DMS53 (cell line): ENCODE measurements at regions not wholly inside any gene's neighbourhood (a gene's known extent, or its start where the extent isn't known, plus 50 kb on each side); places are given as distances from the start of the nearest gene placed in this dataset.

ENCODE experiments used
- DNase-seq: peaks from one replicate; lab custom pipeline; 2025; lab: John Stamatoyannopoulos, UW

GRCh38 chr6:122524056-122524455 is 52.4 kb upstream of the SERINC1 start:
- DNase-seq = no peak

DNA sequence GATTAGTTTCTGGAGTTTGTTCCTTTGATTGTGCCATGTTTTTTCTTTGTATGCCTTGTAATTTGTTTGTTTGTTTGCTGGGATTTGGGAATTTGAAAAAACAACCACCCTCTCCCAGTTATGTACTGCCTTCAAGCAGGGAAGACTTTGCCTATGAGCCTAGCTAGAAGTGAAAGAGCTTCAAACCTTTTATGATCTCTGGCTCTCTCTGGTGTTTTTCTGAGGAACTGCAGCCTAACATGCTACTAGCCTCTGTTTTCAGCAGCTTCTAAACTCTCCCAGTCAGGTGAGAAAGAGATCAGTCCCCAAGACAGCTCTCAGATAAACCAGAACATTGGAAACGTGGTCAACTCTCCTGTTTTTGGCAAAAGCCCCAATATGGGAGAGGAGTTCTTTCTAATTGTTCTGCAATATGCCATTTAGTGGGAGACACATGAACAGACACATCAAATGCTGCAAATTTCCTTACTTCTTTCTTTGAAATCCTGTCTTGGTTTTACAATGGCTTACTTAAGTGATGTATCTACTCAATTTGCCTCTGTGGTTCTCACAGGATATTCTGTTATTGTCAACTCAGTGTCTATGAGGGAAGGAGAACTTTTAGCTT is 58.9 kb upstream of the SERINC1 start:
- DNase-seq = peak; percentile 84

GRCh38 chr6:122548281-122548680 is 61.9 kb upstream of the PKIB start:
- DNase-seq = peak; percentile 63

DNA sequence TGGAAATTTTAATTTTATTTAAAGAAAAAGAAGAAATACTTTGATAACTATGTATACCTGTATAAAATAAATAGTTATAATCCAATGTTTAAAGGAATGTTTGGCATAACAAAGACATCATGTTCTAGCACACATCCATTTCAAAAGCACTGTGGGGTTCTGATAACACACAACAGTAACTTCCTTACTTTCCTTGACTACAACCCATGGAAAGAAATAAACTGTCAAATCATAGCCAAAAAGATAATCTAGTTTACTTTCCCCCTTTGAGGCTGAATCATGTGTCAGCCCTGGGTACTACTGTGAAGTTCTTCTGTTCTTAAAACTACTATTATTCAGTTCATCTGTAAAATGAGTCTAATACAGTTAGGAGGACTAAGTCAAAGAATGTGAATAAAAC is 61.4 kb upstream of the PKIB start:
- no peak for DNase-seq

GRCh38 chr6:122553697-122554096 is 56.5 kb upstream of the PKIB start:
- peak; percentile 2 for DNase-seq

DNA sequence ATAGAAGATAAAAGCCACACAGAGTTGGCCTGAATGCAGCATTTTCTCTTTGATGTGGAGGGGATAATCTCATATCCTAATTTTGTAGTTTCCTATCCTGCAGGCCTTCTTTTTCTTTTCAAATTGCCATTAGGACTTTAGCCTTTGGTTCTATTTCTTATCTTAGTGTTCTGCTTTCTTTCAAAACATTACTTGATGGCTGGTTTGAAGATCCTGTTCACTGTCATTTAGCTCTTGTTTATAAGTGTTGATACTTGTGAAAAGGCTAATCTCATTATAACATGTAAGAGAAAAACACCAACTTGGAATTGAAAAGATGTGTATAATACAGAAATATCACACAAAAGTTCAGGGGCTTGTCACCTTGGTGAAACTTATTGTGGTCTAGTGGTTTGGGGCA is 54.6 kb upstream of the PKIB start:
- DNase-seq = no peak

DNA sequence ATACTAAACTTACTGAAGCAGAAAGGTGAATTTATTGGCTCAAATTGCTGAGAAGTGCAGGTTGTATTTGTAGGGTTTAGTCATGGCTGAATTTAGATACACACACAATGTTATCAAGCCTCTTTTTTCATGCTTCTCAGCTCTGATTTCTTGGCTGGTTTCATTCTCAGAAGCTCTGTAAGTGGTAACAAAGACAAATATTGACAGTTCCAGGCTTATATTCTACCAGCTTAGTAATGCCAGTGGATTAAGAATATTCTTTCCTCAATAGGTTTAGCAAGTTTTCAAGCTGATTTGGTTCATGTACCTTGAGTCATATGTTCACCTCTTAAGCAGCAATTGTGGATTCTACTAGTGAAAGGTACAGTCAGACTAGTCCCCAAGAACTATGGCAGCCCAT is 52.1 kb upstream of the PKIB start:
- peak; percentile 30 for DNase-seq
